Osteoblast (primary cell): ENCODE measurements at regions not wholly inside any gene's neighbourhood (a gene's known extent, or its start where the extent isn't known, plus 50 kb on each side); places are given as distances from the start of the nearest gene placed in this dataset.
A peak's percentile ranks its signal among the peaks of the same experiment; 100 is the strongest.

Experiments
- DNase-seq: peaks from one replicate; pipeline ENCODE4 v3.0.0; 2011; ENCODE audit warnings: low spot score, mixed read lengths; ENCODE audit not compliant: insufficient read length; ENCODE audit errors: missing footprints
- H2AFZ ChIP-seq: 2 replicates; pipeline ENCODE4 v1.6.0; 2011; ENCODE audit warnings: mild to moderate bottlenecking, low read length
- H3K27ac ChIP-seq: 2 replicates; pipeline ENCODE4 v1.5.1; 2011; ENCODE audit warnings: mild to moderate bottlenecking, low read depth, low read length, moderate library complexity
- H3K27me3 ChIP-seq: 2 replicates; pipeline ENCODE4 v1.6.0; 2012; ENCODE audit warnings: mild to moderate bottlenecking, control low read depth, inconsistent platforms, low read length, moderate library complexity; ENCODE audit not compliant: insufficient read depth
- H3K36me3 ChIP-seq: 2 replicates; pipeline ENCODE4 v1.5.1; 2011; ENCODE audit warnings: mild to moderate bottlenecking, low read length, control low read depth, moderate library complexity; ENCODE audit not compliant: insufficient read depth
- H3K4me1 ChIP-seq: 2 replicates; pipeline ENCODE4 v1.5.1; 2011; ENCODE audit warnings: mild to moderate bottlenecking, low read length, control low read depth, moderate library complexity; ENCODE audit not compliant: insufficient read depth
- H3K4me2 ChIP-seq: 2 replicates; pipeline ENCODE4 v1.6.0; 2011; ENCODE audit warnings: mild to moderate bottlenecking, low read length; ENCODE audit not compliant: insufficient read depth
- H3K4me3 ChIP-seq: fragments of 200-600 bp; sonication (generic); 3 replicates; pipeline ENCODE4 v1.5.1; 2012; ENCODE audit warnings: mild to moderate bottlenecking, low read length, inconsistent platforms; ENCODE audit not compliant: insufficient read depth
- H3K79me2 ChIP-seq: 2 replicates; pipeline ENCODE4 v1.6.0; 2012; ENCODE audit warnings: mild to moderate bottlenecking, low read length, control low read depth, inconsistent platforms; ENCODE audit not compliant: insufficient read depth
- H3K9me3 ChIP-seq: 2 replicates; pipeline ENCODE4 v1.5.1; 2011; ENCODE audit warnings: low read depth, low read length, control low read depth
- H4K20me1 ChIP-seq: 2 replicates; pipeline ENCODE4 v1.6.0; 2012; ENCODE audit warnings: mild to moderate bottlenecking, low read length, control low read depth; ENCODE audit not compliant: insufficient read depth
- TF ChIP-seq, protein P1 (sequence below): IDR thresholded peaks from 2 replicates; pipeline ENCODE4 v1.5.1; 2011; ENCODE audit warnings: mild to moderate bottlenecking, low read depth, low read length, moderate library complexity; ENCODE audit errors: extremely low read depth

- TF ChIP-seq, protein P1, sequence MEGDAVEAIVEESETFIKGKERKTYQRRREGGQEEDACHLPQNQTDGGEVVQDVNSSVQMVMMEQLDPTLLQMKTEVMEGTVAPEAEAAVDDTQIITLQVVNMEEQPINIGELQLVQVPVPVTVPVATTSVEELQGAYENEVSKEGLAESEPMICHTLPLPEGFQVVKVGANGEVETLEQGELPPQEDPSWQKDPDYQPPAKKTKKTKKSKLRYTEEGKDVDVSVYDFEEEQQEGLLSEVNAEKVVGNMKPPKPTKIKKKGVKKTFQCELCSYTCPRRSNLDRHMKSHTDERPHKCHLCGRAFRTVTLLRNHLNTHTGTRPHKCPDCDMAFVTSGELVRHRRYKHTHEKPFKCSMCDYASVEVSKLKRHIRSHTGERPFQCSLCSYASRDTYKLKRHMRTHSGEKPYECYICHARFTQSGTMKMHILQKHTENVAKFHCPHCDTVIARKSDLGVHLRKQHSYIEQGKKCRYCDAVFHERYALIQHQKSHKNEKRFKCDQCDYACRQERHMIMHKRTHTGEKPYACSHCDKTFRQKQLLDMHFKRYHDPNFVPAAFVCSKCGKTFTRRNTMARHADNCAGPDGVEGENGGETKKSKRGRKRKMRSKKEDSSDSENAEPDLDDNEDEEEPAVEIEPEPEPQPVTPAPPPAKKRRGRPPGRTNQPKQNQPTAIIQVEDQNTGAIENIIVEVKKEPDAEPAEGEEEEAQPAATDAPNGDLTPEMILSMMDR, result no peak
- Histone ChIP-seq H3K4me2 (no peak overlapping the region), H2AFZ (no peak overlapping the region), H3K4me1 (no peaks in the 10 kb centered on the region), H3K36me3 (no peaks in the 10 kb centered on the region), H3K9me3 (no peaks in the 10 kb centered on the region), H3K27me3 (peaks cover 7% of the 10 kb centered on the region), H4K20me1 (no peaks in the 10 kb centered on the region), H3K27ac (no peak overlapping the region), H3K4me3 (no peak overlapping the region), H3K79me2 (no peaks in the 10 kb centered on the region)
- DNase-seq, result no peak
Observed at GRCh38 chr15:31866248-31866647, 164.1 kb upstream of the CHRNA7 start.

- H3K27ac ChIP-seq, result no peak overlapping the region
- H3K4me3 ChIP-seq, result no peak overlapping the region
- H3K4me2 ChIP-seq, result no peak overlapping the region
- no peaks in the 10 kb centered on the region for H3K79me2 ChIP-seq
- H3K36me3 ChIP-seq, result no peaks in the 10 kb centered on the region
- no peak overlapping the region for H2AFZ ChIP-seq
- H3K4me1 ChIP-seq, result no peaks in the 10 kb centered on the region
- no peaks in the 10 kb centered on the region for H3K9me3 ChIP-seq
- H3K27me3 ChIP-seq, result peaks cover 7% of the 10 kb centered on the region
- TF ChIP-seq, protein P1, result peak; percentile 72
- DNase-seq, result peak; percentile 85
- no peaks in the 10 kb centered on the region for H4K20me1 ChIP-seq
Observed at GRCh38 chr15:31867536-31868442, 162.5 kb upstream of the CHRNA7 start.

GRCh38 chr15:31869686-31870307 lies 160.5 kb upstream of the CHRNA7 start:
- DNase-seq, result no peak
- Histone ChIP-seq H3K36me3 (no peaks in the 10 kb centered on the region), H3K79me2 (no peaks in the 10 kb centered on the region), H4K20me1 (no peaks in the 10 kb centered on the region), H3K9me3 (no peaks in the 10 kb centered on the region), H3K27ac (no peak overlapping the region), H3K4me1 (no peaks in the 10 kb centered on the region), H3K4me3 (peak overlapping the region; percentile 74), H3K4me2 (peak overlapping the region; percentile 72), H3K27me3 (peaks cover 7% of the 10 kb centered on the region), H2AFZ (peak overlapping the region; percentile 54)
- TF ChIP-seq, protein P1, result no peak
